SK-N-SH (cell line): ENCODE measurements at regions not wholly inside any gene's neighbourhood (a gene's known extent, or its start where the extent isn't known, plus 50 kb on each side); places are given as distances from the start of the nearest gene placed in this dataset.

Source experiments
- CTCF ChIA-PET: fragments of 300-600, 350-600 bp; formaldehyde crosslinking; extraction: SDS; loops from one replicate; lab custom pipeline; 2021; lab: Yijun Ruan, JAX
- POLR2A ChIA-PET: fragments of 350-600 bp; sonication (Branson Sonifier 250); formaldehyde crosslinking; extraction: SDS; loops from one replicate; lab custom pipeline; 2020; ENCODE audit warnings: antibody characterized with exemption, inconsistent platforms; lab: Yijun Ruan, JAX
- DNase-seq: peaks from one replicate; pipeline ENCODE4 v3.0.0; 2012
- H2AFZ ChIP-seq: fragments of 200-600 bp; sonication (generic); 2 replicates; pipeline ENCODE4 v1.8.1; 2016; ENCODE audit warnings: antibody characterized with exemption, mild to moderate bottlenecking, low read depth
- H3F3A ChIP-seq: fragments of 200-600 bp; sonication (generic); replicated peaks from 2 replicates; pipeline ENCODE3; 2016; ENCODE audit warnings: antibody characterized with exemption, mild to moderate bottlenecking; ENCODE audit not compliant: insufficient read depth
- H3K27ac ChIP-seq, 2 experiments: fragments of 200-500 bp in 1 of 2; fragments of 200-600 bp in 1 of 2; sonication (Bioruptor generic) in 1 of 2; sonication (generic), shearing (Covaris generic) in 1 of 2; 2 replicates each; pipeline versions ENCODE4 v1.5.1 to v1.6.1; 2014 to 2016; ENCODE audit warnings: low read depth in 2 of 2, inconsistent platforms in 1 of 2, low read length in 1 of 2, mild to moderate bottlenecking in 1 of 2, mixed read lengths in 1 of 2
- H3K27me3 ChIP-seq: fragments of 200-600 bp; sonication (generic), shearing (Covaris generic); 2 replicates; pipeline ENCODE4 v1.6.1; 2016; ENCODE audit warnings: mixed run types; ENCODE audit not compliant: insufficient read depth
- H3K36me3 ChIP-seq, 2 experiments: fragments of 200-500 bp in 1 of 2; fragments of 200-600 bp in 1 of 2; sonication (Bioruptor generic) in 1 of 2; sonication (generic) in 1 of 2; replicated peaks in 1 of 2; 2 replicates each; pipeline versions ENCODE3 to v1.5.1; 2014 to 2016; ENCODE audit warnings: low read length in 1 of 2, mild to moderate bottlenecking in 1 of 2; ENCODE audit not compliant: insufficient read depth in 2 of 2, control insufficient read depth in 1 of 2
- H3K4me1 ChIP-seq, 2 experiments: fragments of 200-500 bp in 1 of 2; fragments of 200-600 bp in 1 of 2; sonication (Bioruptor generic) in 1 of 2; sonication (generic), shearing (Covaris generic) in 1 of 2; 2 replicates each; pipeline versions ENCODE4 v1.5.1 to v1.6.1; 2014 to 2016; ENCODE audit warnings: low read depth in 1 of 2, low read length in 1 of 2, mixed run types in 1 of 2; ENCODE audit not compliant: insufficient read depth in 2 of 2, control insufficient read depth in 1 of 2
- H3K4me2 ChIP-seq: fragments of 200-600 bp; sonication (generic), shearing (Covaris generic); 2 replicates; pipeline ENCODE4 v1.6.1; 2017; ENCODE audit warnings: mixed run types
- H3K4me3 ChIP-seq, 2 experiments: fragments of 200-500 bp in 1 of 2; fragments of 200-600 bp in 1 of 2; sonication (Bioruptor generic) in 1 of 2; sonication (generic), shearing (Covaris generic) in 1 of 2; 2 replicates each; pipeline versions ENCODE4 v1.5.1 to v1.8.1; 2014 to 2016; ENCODE audit warnings: low read depth in 2 of 2, inconsistent platforms in 1 of 2, low read length in 1 of 2, mild to moderate bottlenecking in 1 of 2, mixed read lengths in 1 of 2, moderate library complexity in 1 of 2
- H3K79me2 ChIP-seq: fragments of 200-600 bp; sonication (generic); 2 replicates; pipeline ENCODE4 v1.8.1; 2017; ENCODE audit warnings: mild to moderate bottlenecking; ENCODE audit not compliant: insufficient read depth
- H3K9ac ChIP-seq: fragments of 200-600 bp; sonication (generic); 2 replicates; pipeline ENCODE4 v1.6.1; 2017; ENCODE audit warnings: mixed run types
- H3K9me2 ChIP-seq: fragments of 200-600 bp; sonication (generic); 2 replicates; pipeline ENCODE4 v1.6.1; 2017; ENCODE audit warnings: mixed run types
- H3K9me3 ChIP-seq: fragments of 200-600 bp; sonication (generic); 2 replicates; pipeline ENCODE4 v1.6.1; 2017; ENCODE audit warnings: mixed run types, mild to moderate bottlenecking, moderate library complexity
- H4K20me1 ChIP-seq: fragments of 200-600 bp; sonication (generic); 2 replicates; pipeline ENCODE4 v1.6.1; 2017; ENCODE audit warnings: mild to moderate bottlenecking, mixed run types; ENCODE audit not compliant: insufficient read depth
- CHD2 ChIP-seq: fragments of 150-350 bp; IDR thresholded peaks from 2 replicates; pipeline ENCODE4 v1.6.1; 2018; ENCODE audit warnings: low read length; ENCODE audit not compliant: partially characterized antibody
- CTCF ChIP-seq: fragments of 200-600 bp; sonication (generic); IDR thresholded peaks from 2 replicates; pipeline ENCODE4 v1.6.1; 2017; ENCODE audit warnings: antibody characterized with exemption, mild to moderate bottlenecking, moderate library complexity
- ELF1 ChIP-seq: IDR thresholded peaks from 2 replicates; pipeline ENCODE4 v1.4.0; 2012
- EP300 ChIP-seq, 2 experiments: IDR thresholded peaks; 2 replicates each; pipeline versions ENCODE4 v1.4.0 to v1.6.1; 2012; ENCODE audit warnings: borderline replicate concordance in 1 of 2, low read depth in 1 of 2, low read length in 1 of 2
- FOXM1 ChIP-seq: IDR thresholded peaks from 2 replicates; pipeline ENCODE4 v1.4.0; 2012; ENCODE audit warnings: low read depth, mild to moderate bottlenecking
- JUND ChIP-seq: IDR thresholded peaks from 2 replicates; pipeline ENCODE4 v1.4.0; 2012
- MEF2A ChIP-seq: IDR thresholded peaks from 2 replicates; pipeline ENCODE4 v1.4.0; 2012; ENCODE audit warnings: low read depth, borderline replicate concordance
- NFIC ChIP-seq: IDR thresholded peaks from 2 replicates; pipeline ENCODE4 v1.4.0; 2012; ENCODE audit warnings: borderline replicate concordance
- NRF1 ChIP-seq: IDR thresholded peaks from 2 replicates; pipeline ENCODE4 v1.6.1; 2012; ENCODE audit warnings: low read depth, mild to moderate bottlenecking, low read length
- RAD21 ChIP-seq: IDR thresholded peaks from 2 replicates; pipeline ENCODE4 v1.6.1; 2012; ENCODE audit warnings: mild to moderate bottlenecking, low read length
- RCOR1 ChIP-seq: fragments of 150-350 bp; IDR thresholded peaks from 2 replicates; pipeline ENCODE4 v1.6.1; 2017; ENCODE audit warnings: antibody characterized with exemption, low read length
- RXRA ChIP-seq: IDR thresholded peaks from 2 replicates; pipeline ENCODE4 v1.4.0; 2012; ENCODE audit warnings: low read depth, mild to moderate bottlenecking, borderline replicate concordance
- SIN3A ChIP-seq: IDR thresholded peaks from 2 replicates; pipeline ENCODE4 v1.6.1; 2012; ENCODE audit warnings: low read depth, mild to moderate bottlenecking, low read length, moderate library complexity, borderline replicate concordance
- TAF1 ChIP-seq: IDR thresholded peaks from 2 replicates; pipeline ENCODE4 v1.6.1; 2012; ENCODE audit warnings: low read depth, mild to moderate bottlenecking, low read length, moderate library complexity, borderline replicate concordance
- TCF12 ChIP-seq: IDR thresholded peaks from 2 replicates; pipeline ENCODE4 v1.4.0; 2012
- WGBS: methylation state at CpG from one replicate; pipeline ENCODE4 v1.1.6; 2017; ENCODE audit warnings: low lambda C conversion rate; 5-methylcytosine and 5-hydroxymethylcytosine counted together
- TF ChIP-seq, protein P1 (sequence below): fragments of 150-350 bp; IDR thresholded peaks from 2 replicates; pipeline ENCODE4 v1.6.1; 2017; ENCODE audit warnings: antibody characterized with exemption, low read length, low read depth, borderline replicate concordance
- TF ChIP-seq, protein P2 (sequence below): IDR thresholded peaks from 2 replicates; pipeline ENCODE4; 2012
- TF ChIP-seq, protein P3 (sequence below): IDR thresholded peaks from 2 replicates; pipeline ENCODE4 v1.4.0; 2012; ENCODE audit warnings: low read depth, borderline replicate concordance
- TF ChIP-seq, protein P4 (sequence below): fragments of 150-350 bp; IDR thresholded peaks from 2 replicates; pipeline ENCODE4 v1.6.1; 2016; ENCODE audit warnings: mild to moderate bottlenecking, low read depth, low read length
- TF ChIP-seq, protein P5 (sequence below): IDR thresholded peaks from 2 replicates; pipeline ENCODE4 v1.6.1; 2012; ENCODE audit warnings: mild to moderate bottlenecking, low read depth, low read length, moderate library complexity

- TF ChIP-seq CHD2 (no peak), NRF1 (no peak), FOXM1 (no peak)
- TF ChIP-seq, protein P1, sequence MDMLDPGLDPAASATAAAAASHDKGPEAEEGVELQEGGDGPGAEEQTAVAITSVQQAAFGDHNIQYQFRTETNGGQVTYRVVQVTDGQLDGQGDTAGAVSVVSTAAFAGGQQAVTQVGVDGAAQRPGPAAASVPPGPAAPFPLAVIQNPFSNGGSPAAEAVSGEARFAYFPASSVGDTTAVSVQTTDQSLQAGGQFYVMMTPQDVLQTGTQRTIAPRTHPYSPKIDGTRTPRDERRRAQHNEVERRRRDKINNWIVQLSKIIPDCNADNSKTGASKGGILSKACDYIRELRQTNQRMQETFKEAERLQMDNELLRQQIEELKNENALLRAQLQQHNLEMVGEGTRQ, result no peak
- TF ChIP-seq, protein P2, sequence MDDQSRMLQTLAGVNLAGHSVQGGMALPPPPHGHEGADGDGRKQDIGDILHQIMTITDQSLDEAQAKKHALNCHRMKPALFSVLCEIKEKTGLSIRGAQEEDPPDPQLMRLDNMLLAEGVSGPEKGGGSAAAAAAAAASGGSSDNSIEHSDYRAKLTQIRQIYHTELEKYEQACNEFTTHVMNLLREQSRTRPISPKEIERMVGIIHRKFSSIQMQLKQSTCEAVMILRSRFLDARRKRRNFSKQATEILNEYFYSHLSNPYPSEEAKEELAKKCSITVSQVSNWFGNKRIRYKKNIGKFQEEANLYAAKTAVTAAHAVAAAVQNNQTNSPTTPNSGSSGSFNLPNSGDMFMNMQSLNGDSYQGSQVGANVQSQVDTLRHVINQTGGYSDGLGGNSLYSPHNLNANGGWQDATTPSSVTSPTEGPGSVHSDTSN, result no peak
- TF ChIP-seq, all 33 proteins: peak for 0
These were observed 393.3 kb upstream of the TNRC6C start (continued) for GRCh38 chr17:77565166-77565565.

DNA sequence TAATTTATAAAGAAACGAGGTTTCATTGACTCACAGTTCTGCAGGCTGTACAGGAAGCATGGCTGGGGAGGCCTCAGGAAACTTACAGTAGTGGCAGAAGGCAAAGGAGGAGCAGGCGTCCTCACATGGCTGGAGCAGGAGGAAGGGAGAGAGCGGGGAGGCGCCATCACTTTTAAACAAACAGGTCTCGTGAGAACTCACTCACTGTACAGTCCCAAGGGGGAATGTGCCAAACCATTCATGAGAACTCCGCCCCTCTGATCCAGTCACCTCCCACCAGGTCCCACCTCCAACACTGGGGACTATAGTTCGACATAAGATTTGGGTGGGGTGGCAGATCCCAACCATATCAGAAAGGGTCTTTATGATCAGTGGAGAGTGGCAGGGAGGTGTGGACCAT, 392.4 kb upstream of the TNRC6C start:
- Histone ChIP-seq H2AFZ (no peak overlapping the region), H3K36me3 (no peaks in the 10 kb centered on the region), H3K27ac (no peak overlapping the region), H3K4me2 (no peak overlapping the region), H3K9me2 (no peaks in the 10 kb centered on the region), H3K9ac (no peak overlapping the region), H3K9me3 (no peaks in the 10 kb centered on the region), H3K4me1 (no peaks in the 10 kb centered on the region; a peak in 1 of 4 replicates), H3K79me2 (no peaks in the 10 kb centered on the region), H4K20me1 (no peaks in the 10 kb centered on the region), H3K4me3 (no peak overlapping the region), H3K27me3 (peaks cover 44% of the 10 kb centered on the region), H3F3A (no peaks in the 10 kb centered on the region)
- WGBS, result 54% methylated on average over 7 of the region's 7 CpGs
- ChIA-PET CTCF (interaction anchor here (3.1 kb wide), 1 partner anchor 23 kb away, joined by 11 read pairs; no protein-coding TSS in a partner anchor), POLR2A (interaction anchor here (2.0 kb wide), 1 partner anchor 10 kb away, joined by 6 read pairs; no protein-coding TSS in a partner anchor)
- TF ChIP-seq RXRA (no peak), TCF12 (no peak), NFIC (no peak), CHD2 (no peak), CTCF (no peak), RCOR1 (no peak), SIN3A (no peak), EP300 (IDR thresholded peaks at IDR 0.05; ENCODE audit: borderline replicate concordance in 1 of 2, low read depth in 1 of 2, low read length in 1 of 2) (no peak), FOXM1 (no peak), ELF1 (no peak), JUND (no peak), TAF1 (no peak), MEF2A (no peak), RAD21 (no peak)
- TF ChIP-seq, protein P2, result no peak
- TF ChIP-seq, protein P3, sequence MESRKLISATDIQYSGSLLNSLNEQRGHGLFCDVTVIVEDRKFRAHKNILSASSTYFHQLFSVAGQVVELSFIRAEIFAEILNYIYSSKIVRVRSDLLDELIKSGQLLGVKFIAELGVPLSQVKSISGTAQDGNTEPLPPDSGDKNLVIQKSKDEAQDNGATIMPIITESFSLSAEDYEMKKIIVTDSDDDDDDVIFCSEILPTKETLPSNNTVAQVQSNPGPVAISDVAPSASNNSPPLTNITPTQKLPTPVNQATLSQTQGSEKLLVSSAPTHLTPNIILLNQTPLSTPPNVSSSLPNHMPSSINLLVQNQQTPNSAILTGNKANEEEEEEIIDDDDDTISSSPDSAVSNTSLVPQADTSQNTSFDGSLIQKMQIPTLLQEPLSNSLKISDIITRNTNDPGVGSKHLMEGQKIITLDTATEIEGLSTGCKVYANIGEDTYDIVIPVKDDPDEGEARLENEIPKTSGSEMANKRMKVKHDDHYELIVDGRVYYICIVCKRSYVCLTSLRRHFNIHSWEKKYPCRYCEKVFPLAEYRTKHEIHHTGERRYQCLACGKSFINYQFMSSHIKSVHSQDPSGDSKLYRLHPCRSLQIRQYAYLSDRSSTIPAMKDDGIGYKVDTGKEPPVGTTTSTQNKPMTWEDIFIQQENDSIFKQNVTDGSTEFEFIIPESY, result no peak
- TF ChIP-seq, protein P4, sequence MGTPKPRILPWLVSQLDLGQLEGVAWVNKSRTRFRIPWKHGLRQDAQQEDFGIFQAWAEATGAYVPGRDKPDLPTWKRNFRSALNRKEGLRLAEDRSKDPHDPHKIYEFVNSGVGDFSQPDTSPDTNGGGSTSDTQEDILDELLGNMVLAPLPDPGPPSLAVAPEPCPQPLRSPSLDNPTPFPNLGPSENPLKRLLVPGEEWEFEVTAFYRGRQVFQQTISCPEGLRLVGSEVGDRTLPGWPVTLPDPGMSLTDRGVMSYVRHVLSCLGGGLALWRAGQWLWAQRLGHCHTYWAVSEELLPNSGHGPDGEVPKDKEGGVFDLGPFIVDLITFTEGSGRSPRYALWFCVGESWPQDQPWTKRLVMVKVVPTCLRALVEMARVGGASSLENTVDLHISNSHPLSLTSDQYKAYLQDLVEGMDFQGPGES, result no peak
- TF ChIP-seq, protein P5, sequence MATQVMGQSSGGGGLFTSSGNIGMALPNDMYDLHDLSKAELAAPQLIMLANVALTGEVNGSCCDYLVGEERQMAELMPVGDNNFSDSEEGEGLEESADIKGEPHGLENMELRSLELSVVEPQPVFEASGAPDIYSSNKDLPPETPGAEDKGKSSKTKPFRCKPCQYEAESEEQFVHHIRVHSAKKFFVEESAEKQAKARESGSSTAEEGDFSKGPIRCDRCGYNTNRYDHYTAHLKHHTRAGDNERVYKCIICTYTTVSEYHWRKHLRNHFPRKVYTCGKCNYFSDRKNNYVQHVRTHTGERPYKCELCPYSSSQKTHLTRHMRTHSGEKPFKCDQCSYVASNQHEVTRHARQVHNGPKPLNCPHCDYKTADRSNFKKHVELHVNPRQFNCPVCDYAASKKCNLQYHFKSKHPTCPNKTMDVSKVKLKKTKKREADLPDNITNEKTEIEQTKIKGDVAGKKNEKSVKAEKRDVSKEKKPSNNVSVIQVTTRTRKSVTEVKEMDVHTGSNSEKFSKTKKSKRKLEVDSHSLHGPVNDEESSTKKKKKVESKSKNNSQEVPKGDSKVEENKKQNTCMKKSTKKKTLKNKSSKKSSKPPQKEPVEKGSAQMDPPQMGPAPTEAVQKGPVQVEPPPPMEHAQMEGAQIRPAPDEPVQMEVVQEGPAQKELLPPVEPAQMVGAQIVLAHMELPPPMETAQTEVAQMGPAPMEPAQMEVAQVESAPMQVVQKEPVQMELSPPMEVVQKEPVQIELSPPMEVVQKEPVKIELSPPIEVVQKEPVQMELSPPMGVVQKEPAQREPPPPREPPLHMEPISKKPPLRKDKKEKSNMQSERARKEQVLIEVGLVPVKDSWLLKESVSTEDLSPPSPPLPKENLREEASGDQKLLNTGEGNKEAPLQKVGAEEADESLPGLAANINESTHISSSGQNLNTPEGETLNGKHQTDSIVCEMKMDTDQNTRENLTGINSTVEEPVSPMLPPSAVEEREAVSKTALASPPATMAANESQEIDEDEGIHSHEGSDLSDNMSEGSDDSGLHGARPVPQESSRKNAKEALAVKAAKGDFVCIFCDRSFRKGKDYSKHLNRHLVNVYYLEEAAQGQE, result no peak
- DNase-seq, result no peak
